ENCODE measurements at regions not wholly inside any gene's neighbourhood (a gene's known extent, or its start where the extent isn't known, plus 50 kb on each side); places are given as distances from the start of the nearest gene placed in this dataset.

DNA sequence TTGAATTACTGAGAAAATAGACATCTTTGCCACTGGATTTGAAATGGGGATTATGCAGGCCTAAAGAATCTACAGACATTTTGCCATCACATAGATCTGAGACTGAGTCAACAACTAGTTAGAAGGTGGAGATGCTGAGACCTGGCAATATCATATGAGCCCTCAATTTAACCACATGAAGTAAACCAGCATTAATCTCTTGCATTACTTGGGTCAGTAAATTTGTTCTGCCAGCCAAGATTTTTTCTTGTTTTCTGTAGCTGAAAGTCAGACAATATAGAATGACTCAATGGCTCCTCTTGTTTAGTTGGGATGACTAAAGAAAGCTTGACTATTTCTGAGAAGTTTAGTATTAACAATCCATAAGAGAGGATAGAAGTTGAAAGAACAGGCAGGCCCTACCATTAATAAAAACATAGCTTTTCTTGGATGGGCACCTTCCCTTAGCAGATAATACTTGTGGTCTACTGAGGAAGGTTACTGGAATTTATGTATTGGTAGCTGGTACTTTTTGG lies 396.7 kb upstream of the SORCS1 start:
- no peak for DNase-seq
- Histone ChIP-seq H3K36me3 (ENCODE audit: control insufficient read depth in 2 of 3, insufficient read depth in 3 of 3, low read length in 3 of 3) (no peaks in the 10 kb centered on the region), H3K4me3 (ENCODE audit: low read length in 3 of 3) (no peak overlapping the region), H3K27me3 (ENCODE audit: control insufficient read depth, insufficient read depth, low read length) (no peaks in the 10 kb centered on the region), H3K27ac (ENCODE audit: low read depth in 2 of 2, low read length in 2 of 2) (no peak overlapping the region), H3K9ac (ENCODE audit: low read length in 3 of 3) (no peak overlapping the region), H3K9me3 (ENCODE audit: control insufficient read depth in 2 of 3, insufficient read depth in 1 of 3, low read length in 3 of 3) (peaks cover 0 to 3% (median 3%) of the 10 kb centered on the region in 3 donors), H3K4me1 (ENCODE audit: control insufficient read depth in 2 of 3, insufficient read depth in 2 of 3, low read depth in 1 of 3, low read length in 3 of 3) (no peaks in the 10 kb centered on the region)
- intact Hi-C loops (cut with DNase I), result no loop called here
- FAIRE-seq, result no peak
- TF ChIP-seq, protein P1, sequence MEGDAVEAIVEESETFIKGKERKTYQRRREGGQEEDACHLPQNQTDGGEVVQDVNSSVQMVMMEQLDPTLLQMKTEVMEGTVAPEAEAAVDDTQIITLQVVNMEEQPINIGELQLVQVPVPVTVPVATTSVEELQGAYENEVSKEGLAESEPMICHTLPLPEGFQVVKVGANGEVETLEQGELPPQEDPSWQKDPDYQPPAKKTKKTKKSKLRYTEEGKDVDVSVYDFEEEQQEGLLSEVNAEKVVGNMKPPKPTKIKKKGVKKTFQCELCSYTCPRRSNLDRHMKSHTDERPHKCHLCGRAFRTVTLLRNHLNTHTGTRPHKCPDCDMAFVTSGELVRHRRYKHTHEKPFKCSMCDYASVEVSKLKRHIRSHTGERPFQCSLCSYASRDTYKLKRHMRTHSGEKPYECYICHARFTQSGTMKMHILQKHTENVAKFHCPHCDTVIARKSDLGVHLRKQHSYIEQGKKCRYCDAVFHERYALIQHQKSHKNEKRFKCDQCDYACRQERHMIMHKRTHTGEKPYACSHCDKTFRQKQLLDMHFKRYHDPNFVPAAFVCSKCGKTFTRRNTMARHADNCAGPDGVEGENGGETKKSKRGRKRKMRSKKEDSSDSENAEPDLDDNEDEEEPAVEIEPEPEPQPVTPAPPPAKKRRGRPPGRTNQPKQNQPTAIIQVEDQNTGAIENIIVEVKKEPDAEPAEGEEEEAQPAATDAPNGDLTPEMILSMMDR (IDR thresholded peaks at IDR 0.05; ENCODE audit: borderline replicate concordance, extremely low read depth, insufficient read depth), result no peak

DNA sequence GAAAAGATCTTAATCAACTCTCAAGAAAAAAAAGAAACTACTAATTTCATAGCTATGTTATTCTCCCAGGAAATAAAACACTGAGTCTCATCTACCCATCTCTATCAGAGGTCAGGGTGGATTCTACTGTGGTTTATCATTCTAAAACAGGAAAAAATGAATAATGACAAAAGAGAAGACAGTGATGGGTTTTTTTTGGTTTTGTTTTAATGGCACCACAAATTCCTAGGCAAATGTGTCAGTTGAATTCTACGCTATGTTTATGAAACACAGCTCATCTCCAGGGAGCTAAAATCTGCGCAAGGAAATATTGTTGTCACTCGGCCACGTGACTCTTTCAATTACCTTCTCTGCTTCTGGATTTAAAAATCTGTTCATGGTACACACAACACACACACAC lies 393.4 kb upstream of the SORCS1 start:
- H3K9ac ChIP-seq (ENCODE audit: low read length in 3 of 3), result no peak overlapping the region
- H3K4me3 ChIP-seq (ENCODE audit: low read length in 3 of 3), result no peak overlapping the region
- TF ChIP-seq, protein P1 (IDR thresholded peaks at IDR 0.05; ENCODE audit: borderline replicate concordance, extremely low read depth, insufficient read depth), result no peak
- no peak for FAIRE-seq
- H3K36me3 ChIP-seq (ENCODE audit: control insufficient read depth in 2 of 3, insufficient read depth in 3 of 3, low read length in 3 of 3), result no peaks in the 10 kb centered on the region
- no peaks in the 10 kb centered on the region for H3K27me3 ChIP-seq (ENCODE audit: control insufficient read depth, insufficient read depth, low read length)
- no peak for DNase-seq
- no peaks in the 10 kb centered on the region for H3K9me3 ChIP-seq (ENCODE audit: control insufficient read depth in 2 of 3, insufficient read depth in 1 of 3, low read length in 3 of 3)
- H3K27ac ChIP-seq (ENCODE audit: low read depth in 2 of 2, low read length in 2 of 2), result no peak overlapping the region
- intact Hi-C loops (cut with DNase I), result no loop called here
- no peaks in the 10 kb centered on the region for H3K4me1 ChIP-seq (ENCODE audit: control insufficient read depth in 2 of 3, insufficient read depth in 2 of 3, low read depth in 1 of 3, low read length in 3 of 3)

DNA sequence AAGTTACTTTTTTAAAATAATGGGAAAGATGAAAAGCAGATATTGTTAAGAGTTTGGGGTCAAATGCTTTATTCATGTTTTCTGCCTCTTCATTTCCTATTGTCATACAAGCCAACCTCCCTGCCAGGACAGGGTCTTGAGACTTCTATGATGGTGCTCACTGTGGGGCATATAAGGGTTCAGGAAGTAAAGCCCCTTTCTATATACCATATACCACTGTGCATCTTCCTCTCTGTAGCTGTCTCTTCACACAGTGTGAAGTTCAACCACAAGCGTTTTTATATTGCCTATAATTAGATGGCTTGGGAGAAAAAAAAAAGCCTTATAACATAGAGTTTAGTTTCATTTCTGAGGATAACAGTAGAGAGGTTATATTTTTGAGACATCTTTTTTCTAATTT lies 389.8 kb upstream of the SORCS1 start:
- H3K27ac ChIP-seq (ENCODE audit: low read depth in 2 of 2, low read length in 2 of 2), result no peak overlapping the region
- H3K9ac ChIP-seq (ENCODE audit: low read length in 3 of 3), result no peak overlapping the region
- DNase-seq, result no peak
- H3K4me1 ChIP-seq (ENCODE audit: control insufficient read depth in 2 of 3, insufficient read depth in 2 of 3, low read depth in 1 of 3, low read length in 3 of 3), result no peaks in the 10 kb centered on the region
- H3K36me3 ChIP-seq (ENCODE audit: control insufficient read depth in 2 of 3, insufficient read depth in 3 of 3, low read length in 3 of 3), result no peaks in the 10 kb centered on the region
- no peaks in the 10 kb centered on the region for H3K9me3 ChIP-seq (ENCODE audit: control insufficient read depth in 2 of 3, insufficient read depth in 1 of 3, low read length in 3 of 3)
- intact Hi-C loops (cut with DNase I), result no loop called here
- TF ChIP-seq, protein P1 (IDR thresholded peaks at IDR 0.05; ENCODE audit: borderline replicate concordance, extremely low read depth, insufficient read depth), result no peak
- H3K27me3 ChIP-seq (ENCODE audit: control insufficient read depth, insufficient read depth, low read length), result no peaks in the 10 kb centered on the region
- FAIRE-seq, result no peak
- no peak overlapping the region for H3K4me3 ChIP-seq (ENCODE audit: low read length in 3 of 3)

DNA sequence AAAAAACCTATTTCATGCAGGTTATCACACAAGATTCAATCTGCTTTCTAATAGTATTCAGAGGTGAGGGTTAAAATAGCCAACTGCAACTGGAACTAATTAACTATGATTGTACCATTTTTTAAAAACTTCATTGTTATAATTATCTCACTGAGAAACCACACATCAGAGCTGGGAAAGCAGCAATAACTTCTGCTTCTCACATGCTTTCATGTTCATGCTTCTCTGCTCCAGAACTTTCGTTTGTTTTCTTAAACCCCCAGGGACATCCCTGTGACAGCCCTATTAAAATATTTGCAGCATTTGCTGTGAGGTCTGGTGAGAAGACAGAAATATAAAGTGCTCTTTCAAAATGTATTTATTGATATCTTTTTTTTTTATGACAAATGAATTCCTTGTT lies 389.0 kb upstream of the SORCS1 start:
- intact Hi-C loops (cut with DNase I), result no loop called here
- no peaks in the 10 kb centered on the region for H3K9me3 ChIP-seq (ENCODE audit: control insufficient read depth in 2 of 3, insufficient read depth in 1 of 3, low read length in 3 of 3)
- no peak for FAIRE-seq

More for the DNA sequence above, 389.0 kb upstream of the SORCS1 start:
- H3K36me3 ChIP-seq (ENCODE audit: control insufficient read depth in 2 of 3, insufficient read depth in 3 of 3, low read length in 3 of 3), result no peaks in the 10 kb centered on the region
- H3K4me3 ChIP-seq (ENCODE audit: low read length in 3 of 3), result no peak overlapping the region
- H3K9ac ChIP-seq (ENCODE audit: low read length in 3 of 3), result no peak overlapping the region
- peak in 2 of 5 donors; percentile 31 to 33 for DNase-seq
- TF ChIP-seq, protein P1 (IDR thresholded peaks at IDR 0.05; ENCODE audit: borderline replicate concordance, extremely low read depth, insufficient read depth), result no peak
- no peaks in the 10 kb centered on the region for H3K4me1 ChIP-seq (ENCODE audit: control insufficient read depth in 2 of 3, insufficient read depth in 2 of 3, low read depth in 1 of 3, low read length in 3 of 3)
- H3K27me3 ChIP-seq (ENCODE audit: control insufficient read depth, insufficient read depth, low read length), result no peaks in the 10 kb centered on the region
- H3K27ac ChIP-seq (ENCODE audit: low read depth in 2 of 2, low read length in 2 of 2), result no peak overlapping the region

Data from kidney (tissue), 13 donors.